Breast epithelium (tissue), 4 donors: ENCODE measurements at regions not wholly inside any gene's neighbourhood (a gene's known extent, or its start where the extent isn't known, plus 50 kb on each side); places are given as distances from the start of the nearest gene placed in this dataset.

Experiments used
- DNase-seq, 2 donors: peaks; one replicate each; pipeline ENCODE4 v3.0.0-alpha.2; 2019; ENCODE audit warnings: low spot score in 2 of 2
- H3K27ac ChIP-seq, 2 donors: fragments of 200-600 bp; sonication (generic) in 1 of 2; one replicate each; pipeline ENCODE4 v1.5.1; 2016 to 2019; ENCODE audit warnings: mild to moderate bottlenecking in 1 of 2
- H3K27me3 ChIP-seq, 2 donors: fragments of 200-600 bp; sonication (generic) in 1 of 2; one replicate each; pipeline versions ENCODE4 v1.5.1 to v1.6.0; 2017 to 2019; ENCODE audit warnings: control low read depth in 1 of 2, mild to moderate bottlenecking in 1 of 2
- H3K36me3 ChIP-seq: fragments of 200-600 bp; one replicate; pipeline ENCODE4 v1.5.1; 2019
- H3K4me1 ChIP-seq, 2 donors: fragments of 200-600 bp; sonication (generic); one replicate each; pipeline ENCODE4 v1.5.1; 2016 to 2019; ENCODE audit warnings: control low read depth in 1 of 2
- H3K4me3 ChIP-seq, 3 donors: fragments of 200-600 bp; sonication (generic); 1 replicate in 2 of 3; 2 replicates in 1 of 3; pipeline ENCODE4 v1.5.1; 2016 to 2019; ENCODE audit warnings: mild to moderate bottlenecking in 3 of 3, moderate library complexity in 2 of 3
- H3K9me3 ChIP-seq, 2 donors: fragments of 200-600 bp; sonication (generic) in 1 of 2; one replicate each; pipeline ENCODE4 v1.5.1; 2016 to 2019; ENCODE audit warnings: control low read depth in 1 of 2
- POLR2A ChIP-seq: fragments of 450-650 bp; IDR thresholded peaks from one replicate; pipeline ENCODE4 v1.6.1; 2016; ENCODE audit warnings: antibody characterized with exemption, mild to moderate bottlenecking, moderate library complexity
- POLR2AphosphoS5 ChIP-seq, 3 donors: sonication (generic); formaldehyde crosslinking; IDR thresholded peaks; one replicate each; pipeline ENCODE4 v1.6.1; 2017; ENCODE audit warnings: antibody characterized with exemption in 3 of 3
- intact Hi-C: fragments of 100-400 bp; cut with DNase I; formaldehyde crosslinking; loops from one replicate; pipeline ENCODE4 v1.15.1; 2023; ENCODE audit warnings: low total_unique reads
- TF ChIP-seq, protein P1 (sequence below), 3 donors: fragments of 450-650 bp; IDR thresholded peaks; one replicate each; pipeline ENCODE4 v1.5.1; 2016 to 2017; ENCODE audit warnings: antibody characterized with exemption in 3 of 3, mild to moderate bottlenecking in 3 of 3, moderate library complexity in 3 of 3

DNA sequence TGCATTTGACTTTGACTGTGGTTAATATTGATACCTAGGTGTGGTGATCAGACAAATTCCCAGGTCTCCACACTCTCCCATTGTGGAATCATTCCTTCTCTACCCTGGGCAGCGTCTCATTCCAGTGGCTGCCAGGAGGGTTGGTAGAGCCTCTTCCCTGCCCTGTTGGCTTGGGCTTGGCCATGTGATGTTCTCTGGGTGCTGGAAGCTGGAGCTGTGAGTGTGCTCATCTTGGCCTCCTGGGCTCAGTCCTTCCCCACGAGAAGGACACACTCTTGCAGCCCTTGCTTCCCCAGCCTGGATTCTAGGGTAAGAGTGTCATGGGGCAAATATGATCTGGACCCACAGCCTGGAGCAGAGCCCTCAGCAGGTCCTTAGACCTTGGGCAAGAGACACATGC is 167.2 kb upstream of the IRX4 start:
- intact Hi-C loops: loop anchor here (5.0 kb wide), 1 partner anchor 677 kb away; no protein-coding TSS in a partner anchor

DNA sequence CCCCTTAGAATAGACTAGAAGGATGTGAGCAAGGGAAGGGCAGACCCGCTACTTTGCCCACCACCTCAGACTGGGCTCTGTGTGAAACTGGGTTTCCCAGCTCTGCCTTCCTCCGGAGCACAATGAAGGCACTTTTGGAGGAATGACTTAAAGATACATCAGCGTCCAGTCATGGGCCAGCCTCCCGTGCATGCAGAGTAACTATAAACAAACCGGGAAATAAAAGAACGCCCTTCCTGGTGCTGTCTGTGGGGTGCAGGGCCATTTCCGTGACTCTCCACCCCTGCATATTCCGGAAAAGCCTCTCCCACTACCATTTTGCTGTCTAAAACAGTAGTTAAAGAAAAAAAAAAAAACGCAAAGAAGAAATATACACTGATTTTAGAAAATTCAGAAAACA is 165.9 kb upstream of the IRX4 start:
- Histone ChIP-seq H3K27ac (no peak overlapping the region), H3K36me3 (no peaks in the 10 kb centered on the region), H3K27me3 (no peaks in the 10 kb centered on the region), H3K4me3 (no peak overlapping the region), H3K4me1 (no peaks in the 10 kb centered on the region), H3K9me3 (no peaks in the 10 kb centered on the region)
- TF ChIP-seq, protein P1, sequence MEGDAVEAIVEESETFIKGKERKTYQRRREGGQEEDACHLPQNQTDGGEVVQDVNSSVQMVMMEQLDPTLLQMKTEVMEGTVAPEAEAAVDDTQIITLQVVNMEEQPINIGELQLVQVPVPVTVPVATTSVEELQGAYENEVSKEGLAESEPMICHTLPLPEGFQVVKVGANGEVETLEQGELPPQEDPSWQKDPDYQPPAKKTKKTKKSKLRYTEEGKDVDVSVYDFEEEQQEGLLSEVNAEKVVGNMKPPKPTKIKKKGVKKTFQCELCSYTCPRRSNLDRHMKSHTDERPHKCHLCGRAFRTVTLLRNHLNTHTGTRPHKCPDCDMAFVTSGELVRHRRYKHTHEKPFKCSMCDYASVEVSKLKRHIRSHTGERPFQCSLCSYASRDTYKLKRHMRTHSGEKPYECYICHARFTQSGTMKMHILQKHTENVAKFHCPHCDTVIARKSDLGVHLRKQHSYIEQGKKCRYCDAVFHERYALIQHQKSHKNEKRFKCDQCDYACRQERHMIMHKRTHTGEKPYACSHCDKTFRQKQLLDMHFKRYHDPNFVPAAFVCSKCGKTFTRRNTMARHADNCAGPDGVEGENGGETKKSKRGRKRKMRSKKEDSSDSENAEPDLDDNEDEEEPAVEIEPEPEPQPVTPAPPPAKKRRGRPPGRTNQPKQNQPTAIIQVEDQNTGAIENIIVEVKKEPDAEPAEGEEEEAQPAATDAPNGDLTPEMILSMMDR (IDR thresholded peaks at IDR 0.05): no peak
- TF ChIP-seq POLR2A: no peak
- intact Hi-C loops: no loop called here
- no peak for DNase-seq

More for the DNA sequence above, 167.2 kb upstream of the IRX4 start:
- Histone ChIP-seq H3K4me1 (no peaks in the 10 kb centered on the region), H3K4me3 (no peak overlapping the region), H3K27ac (no peak overlapping the region), H3K36me3 (no peaks in the 10 kb centered on the region), H3K9me3 (no peaks in the 10 kb centered on the region), H3K27me3 (no peaks in the 10 kb centered on the region)
- DNase-seq: no peak
- TF ChIP-seq POLR2A (no peak), POLR2AphosphoS5 (IDR thresholded peaks at IDR 0.05) (no peak)
- TF ChIP-seq, protein P1 (IDR thresholded peaks at IDR 0.05): no peak

DNA sequence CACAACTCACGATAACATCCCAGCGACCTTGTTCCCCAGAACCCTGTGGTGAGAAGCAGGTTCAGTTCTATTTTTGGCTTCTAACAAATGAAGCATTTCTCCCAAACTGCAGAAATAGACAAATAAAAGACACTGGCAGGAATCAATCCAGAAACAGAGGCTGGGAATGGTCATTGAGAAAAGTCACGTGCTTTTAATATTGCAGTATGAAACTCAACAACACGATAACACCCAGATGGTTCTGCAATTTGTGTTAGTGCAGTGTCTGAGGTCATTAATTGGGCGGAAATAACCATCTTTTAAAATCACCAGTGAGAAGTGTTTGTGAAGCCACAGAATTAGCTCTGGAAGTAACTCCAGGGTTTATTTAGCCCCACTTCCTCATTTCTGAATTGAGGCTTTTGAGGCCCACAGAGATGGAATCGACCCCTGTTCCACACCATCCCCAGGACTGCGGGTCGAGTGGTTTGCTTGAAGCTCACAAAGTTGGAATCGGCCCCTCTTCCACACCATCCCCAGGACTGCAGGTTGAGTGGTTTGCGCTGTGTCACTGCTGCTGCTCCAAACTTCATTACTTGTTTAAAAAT is 164.7 kb upstream of the IRX4 start:
- intact Hi-C loops: no loop called here

DNA sequence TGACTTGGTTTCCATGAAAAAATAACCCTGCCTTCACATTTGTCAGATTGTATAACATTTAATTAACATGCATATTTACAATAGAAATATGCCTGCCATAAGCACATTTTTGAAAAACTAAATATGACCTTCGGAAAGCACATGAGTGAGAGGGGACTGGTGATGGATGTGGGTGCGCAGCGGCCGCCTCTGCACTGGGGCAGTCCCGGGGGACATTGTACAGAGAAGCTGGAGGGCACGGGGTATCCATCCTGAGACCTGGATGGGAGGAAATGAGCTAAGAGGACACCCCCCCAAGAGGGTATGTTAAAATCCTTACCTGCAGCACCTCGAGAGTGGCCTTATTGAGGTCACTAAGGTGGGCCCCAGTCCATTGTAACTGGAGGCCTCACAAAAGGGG is 161.3 kb upstream of the IRX4 start:
- H3K9me3 ChIP-seq: no peaks in the 10 kb centered on the region
- no peaks in the 10 kb centered on the region for H3K27me3 ChIP-seq
- TF ChIP-seq POLR2A: no peak
- TF ChIP-seq POLR2AphosphoS5 (IDR thresholded peaks at IDR 0.05): no peak
- TF ChIP-seq, protein P1 (IDR thresholded peaks at IDR 0.05): no peak
- intact Hi-C loops: no loop called here
- H3K36me3 ChIP-seq: no peaks in the 10 kb centered on the region
- no peak overlapping the region for H3K27ac ChIP-seq
- H3K4me1 ChIP-seq: no peaks in the 10 kb centered on the region
- no peak for DNase-seq
- H3K4me3 ChIP-seq: no peak overlapping the region

More for the DNA sequence above, 164.7 kb upstream of the IRX4 start:
- no peaks in the 10 kb centered on the region for H3K9me3 ChIP-seq
- H3K4me1 ChIP-seq: no peaks in the 10 kb centered on the region
- DNase-seq: no peak
- H3K27ac ChIP-seq: no peak overlapping the region
- TF ChIP-seq, protein P1 (IDR thresholded peaks at IDR 0.05): no peak
- TF ChIP-seq POLR2A (no peak), POLR2AphosphoS5 (IDR thresholded peaks at IDR 0.05) (no peak)
- H3K4me3 ChIP-seq: no peak overlapping the region
- H3K27me3 ChIP-seq: no peaks in the 10 kb centered on the region
- H3K36me3 ChIP-seq: no peaks in the 10 kb centered on the region

DNA sequence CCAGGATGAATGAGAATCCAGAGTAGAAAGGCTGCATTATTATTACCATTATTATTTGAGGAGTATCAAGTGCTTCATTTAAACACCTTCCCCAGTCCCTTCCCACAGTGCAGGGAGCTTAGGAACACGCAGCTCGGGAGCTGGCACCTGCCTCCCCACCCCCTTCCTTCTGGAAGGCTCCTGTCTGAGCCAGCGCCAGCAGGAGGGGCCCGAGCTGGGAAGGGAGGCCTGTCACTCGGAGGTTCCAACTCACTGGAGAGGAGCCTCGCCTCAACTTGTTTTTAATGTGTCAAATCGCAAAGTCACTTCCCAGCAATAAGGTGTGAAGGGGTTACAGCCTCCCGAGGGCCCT is 156.4 kb upstream of the IRX4 start:
- H3K27ac ChIP-seq: peak overlapping the region; percentile 58 to 74
- peak in 1 of 2 donors; percentile 29 for DNase-seq
- H3K36me3 ChIP-seq: no peaks in the 10 kb centered on the region
- H3K9me3 ChIP-seq: no peaks in the 10 kb centered on the region
- peak overlapping the region in 1 of 3 donors; percentile 71 for H3K4me3 ChIP-seq
- intact Hi-C loops: no loop called here
- no peaks in the 10 kb centered on the region for H3K4me1 ChIP-seq
- H3K27me3 ChIP-seq: no peaks in the 10 kb centered on the region
- TF ChIP-seq, protein P1 (IDR thresholded peaks at IDR 0.05): no peak
- no peak for TF ChIP-seq POLR2A
